D721Med (cell line): ENCODE measurements at regions not wholly inside any gene's neighbourhood (a gene's known extent, or its start where the extent isn't known, plus 50 kb on each side); places are given as distances from the start of the nearest gene placed in this dataset.

Source experiments
- DNase-seq: peaks from one replicate; pipeline ENCODE4 v3.0.0; 2011; ENCODE audit warnings: low spot score; ENCODE audit not compliant: insufficient read length
- FAIRE-seq: peaks from 2 replicates; lab custom pipeline; 2011; peaks lifted over from hg19 to GRCh38; lab: Jason Lieb, UNC
- TF ChIP-seq, protein P1 (sequence below): IDR thresholded peaks from 2 replicates; pipeline ENCODE4 v1.5.1; 2012; ENCODE audit warnings: mild to moderate bottlenecking, control low read depth; ENCODE audit not compliant: insufficient read depth; ENCODE audit errors: missing control alignments

DNA sequence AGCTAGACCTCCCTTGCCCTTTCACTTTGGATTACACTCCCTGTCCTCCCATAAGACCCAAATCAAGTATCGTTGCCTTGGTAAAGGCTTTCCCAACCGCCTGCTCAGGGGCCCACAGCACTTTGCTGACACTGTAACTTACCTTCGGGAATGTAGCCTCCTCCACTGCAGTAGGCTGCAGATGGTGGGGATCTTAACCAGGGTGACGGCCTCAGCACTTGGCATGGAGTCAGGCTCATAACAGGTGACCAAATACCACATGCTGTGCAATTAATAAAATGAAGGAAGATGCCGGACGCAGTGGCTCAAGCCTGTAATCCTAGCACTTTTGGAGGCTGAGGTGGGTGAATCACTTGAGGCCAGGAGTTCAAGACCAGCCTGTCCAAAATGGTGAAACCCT, 88.7 kb upstream of the IRF2BP2 start:
- DNase-seq (no peak), FAIRE-seq (no peak)
- TF ChIP-seq, protein P1, sequence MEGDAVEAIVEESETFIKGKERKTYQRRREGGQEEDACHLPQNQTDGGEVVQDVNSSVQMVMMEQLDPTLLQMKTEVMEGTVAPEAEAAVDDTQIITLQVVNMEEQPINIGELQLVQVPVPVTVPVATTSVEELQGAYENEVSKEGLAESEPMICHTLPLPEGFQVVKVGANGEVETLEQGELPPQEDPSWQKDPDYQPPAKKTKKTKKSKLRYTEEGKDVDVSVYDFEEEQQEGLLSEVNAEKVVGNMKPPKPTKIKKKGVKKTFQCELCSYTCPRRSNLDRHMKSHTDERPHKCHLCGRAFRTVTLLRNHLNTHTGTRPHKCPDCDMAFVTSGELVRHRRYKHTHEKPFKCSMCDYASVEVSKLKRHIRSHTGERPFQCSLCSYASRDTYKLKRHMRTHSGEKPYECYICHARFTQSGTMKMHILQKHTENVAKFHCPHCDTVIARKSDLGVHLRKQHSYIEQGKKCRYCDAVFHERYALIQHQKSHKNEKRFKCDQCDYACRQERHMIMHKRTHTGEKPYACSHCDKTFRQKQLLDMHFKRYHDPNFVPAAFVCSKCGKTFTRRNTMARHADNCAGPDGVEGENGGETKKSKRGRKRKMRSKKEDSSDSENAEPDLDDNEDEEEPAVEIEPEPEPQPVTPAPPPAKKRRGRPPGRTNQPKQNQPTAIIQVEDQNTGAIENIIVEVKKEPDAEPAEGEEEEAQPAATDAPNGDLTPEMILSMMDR, result no peak

DNA sequence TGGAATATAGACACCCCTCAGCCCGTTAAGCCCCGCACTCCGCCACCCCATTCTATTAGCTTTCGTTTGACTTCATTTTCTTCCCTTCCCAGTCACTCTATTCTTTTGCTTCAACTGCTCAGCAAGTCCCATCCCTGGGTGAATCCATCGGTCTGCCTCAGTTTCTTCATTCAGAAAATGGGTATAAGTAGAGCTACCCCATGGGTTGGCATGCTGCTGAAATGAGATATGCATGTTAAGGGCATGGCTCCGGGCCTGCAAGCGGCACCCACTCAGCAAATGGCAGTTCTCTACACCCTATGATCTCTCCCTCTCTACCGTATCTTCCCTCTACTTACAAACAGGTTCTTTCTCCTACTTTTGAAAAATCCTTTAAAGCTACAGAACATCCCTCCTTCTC, 87.8 kb upstream of the IRF2BP2 start:
- FAIRE-seq (no peak), DNase-seq (no peak)
- TF ChIP-seq, protein P1, result no peak

DNA sequence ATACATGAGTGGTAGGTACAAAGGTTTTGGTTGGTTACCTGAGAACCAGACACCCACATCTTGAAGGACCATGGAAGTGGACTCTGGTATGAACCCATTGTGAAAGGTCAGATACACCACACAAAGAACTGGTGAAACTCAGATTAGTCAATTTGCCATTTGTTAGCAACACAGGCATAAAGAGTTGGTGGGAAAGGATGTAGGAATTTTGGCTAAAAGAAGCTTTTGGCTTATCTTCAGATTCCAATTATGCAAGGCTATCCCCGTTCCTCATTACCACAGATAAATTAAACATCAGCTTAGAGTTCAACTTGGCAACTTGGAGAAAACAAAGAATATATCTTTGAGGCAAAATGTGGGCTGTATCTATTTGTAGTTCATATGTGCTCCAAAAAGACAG, 87.0 kb upstream of the IRF2BP2 start:
- FAIRE-seq, result no peak
- TF ChIP-seq, protein P1, result no peak
- no peak for DNase-seq

DNA sequence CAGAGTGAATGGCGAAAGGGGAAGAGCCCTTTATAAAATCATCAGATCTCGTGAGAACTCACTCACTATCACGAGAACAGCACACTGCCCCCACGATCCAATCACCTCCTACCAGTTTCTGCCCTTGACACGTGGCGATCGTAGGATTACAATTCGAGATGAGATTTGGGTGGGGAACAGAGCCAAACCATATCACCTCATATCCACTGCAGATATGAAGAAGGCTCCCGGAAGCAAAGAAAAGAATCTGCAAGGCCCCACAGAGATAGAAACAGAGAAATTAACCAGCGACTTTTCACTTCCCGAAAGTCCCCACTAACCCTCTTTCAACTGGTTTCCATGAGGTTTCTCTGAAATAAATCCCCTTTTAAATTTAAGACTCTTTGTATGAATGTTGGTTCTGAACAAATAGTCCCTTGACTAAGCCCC, 86.2 kb upstream of the IRF2BP2 start:
- TF ChIP-seq, protein P1, result no peak
- no peak for FAIRE-seq
- no peak for DNase-seq

DNA sequence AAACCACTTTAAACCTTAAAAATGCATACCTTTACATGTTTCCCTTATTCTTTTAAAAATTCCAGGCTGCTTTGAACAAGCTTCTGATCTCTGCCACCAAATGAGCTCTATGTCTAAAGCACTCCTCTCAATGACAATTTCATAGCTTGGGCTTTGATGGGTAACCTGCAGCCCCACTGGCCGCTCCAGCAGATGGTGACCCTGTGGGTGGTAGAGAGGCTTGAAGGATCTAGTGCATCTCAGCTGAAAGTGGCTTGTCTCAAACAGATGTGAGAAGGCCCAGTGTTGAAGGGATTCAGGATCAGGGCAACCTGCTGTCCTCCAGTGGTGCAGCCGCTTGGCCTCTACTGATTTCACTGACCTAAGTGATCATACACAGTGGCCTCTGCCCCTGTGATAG, 84.7 kb upstream of the IRF2BP2 start:
- DNase-seq (no peak), FAIRE-seq (no peak)
- TF ChIP-seq, protein P1, result no peak

DNA sequence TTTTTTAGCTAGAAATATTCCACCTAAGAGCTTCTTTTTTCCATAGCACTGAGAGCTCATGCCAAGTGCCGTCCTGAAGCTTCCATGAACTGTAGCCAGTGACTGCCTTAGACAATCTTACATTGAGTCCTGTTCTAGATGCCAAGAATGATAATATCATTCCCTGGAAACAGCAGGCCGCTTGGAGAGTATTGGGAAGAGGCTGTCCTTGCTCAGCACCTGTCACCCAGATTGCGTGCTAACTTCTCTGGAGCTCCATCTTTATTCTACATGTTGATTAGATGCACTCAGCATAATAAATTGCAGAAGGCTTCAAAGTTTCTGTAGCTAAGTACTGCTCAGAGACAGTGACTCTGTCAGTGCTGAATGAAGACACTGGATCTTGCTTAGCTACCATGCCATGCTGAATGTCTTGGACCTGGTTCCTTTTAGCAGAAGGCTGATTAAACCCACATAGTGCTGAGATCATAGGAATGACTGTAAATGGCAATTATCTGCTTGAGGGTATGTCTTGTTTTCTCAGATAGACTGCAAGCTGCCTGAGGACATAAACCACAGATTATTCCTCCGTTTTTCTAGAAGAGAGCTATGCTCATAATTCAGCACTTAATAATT, 83.1 kb upstream of the IRF2BP2 start:
- TF ChIP-seq, protein P1, result no peak
- no peak for DNase-seq
- FAIRE-seq, result no peak

DNA sequence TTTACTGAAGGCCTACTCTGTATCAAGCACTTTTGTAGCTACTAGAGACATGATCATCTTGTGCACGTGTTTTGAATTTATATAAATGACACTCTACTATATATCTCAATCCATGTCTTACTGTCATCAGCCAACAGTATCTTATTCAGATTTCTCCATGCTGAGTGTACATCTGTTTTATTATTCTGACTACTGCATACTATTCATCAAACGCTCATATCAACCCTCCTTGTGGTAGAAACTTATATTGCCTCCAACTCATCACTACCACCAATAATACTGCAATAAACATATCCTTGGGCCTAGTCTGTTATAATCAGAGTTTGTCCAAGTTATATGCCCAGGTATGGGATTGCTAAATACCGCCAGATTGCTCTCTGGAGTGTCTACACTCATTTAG, 81.6 kb upstream of the IRF2BP2 start:
- TF ChIP-seq, protein P1, result no peak
- DNase-seq (no peak), FAIRE-seq (no peak)
